ENCODE measurements at regions not wholly inside any gene's neighbourhood (a gene's known extent, or its start where the extent isn't known, plus 50 kb on each side); places are given as distances from the start of the nearest gene placed in this dataset.
A peak's percentile ranks its signal among the peaks of the same experiment; 100 is the strongest.

- TF ChIP-seq POLR2A (IDR thresholded peaks at IDR 0.05) (no peak), CTCF (IDR thresholded peaks at IDR 0.05) (no peak)
- 36 to 58% methylated on average over 1 of the region's 1 CpG for WGBS, 2 donors
- Histone ChIP-seq H3K27me3 (no peaks in the 10 kb centered on the region), H3K4me3 (no peak overlapping the region), H3K36me3 (ENCODE audit: low read depth, missing control alignments) (no peaks in the 10 kb centered on the region), H3K27ac (no peak overlapping the region), H3K9me3 (no peaks in the 10 kb centered on the region), H3K4me1 (peaks cover 4% of the 10 kb centered on the region)
- no peak for DNase-seq
- intact Hi-C loops (cut with DNase I; ENCODE audit: low total_unique reads): no loop called here
Observed at GRCh38 chr6:81455641-81456040, 296.8 kb downstream of the TENT5A start.

- DNase-seq: peak; percentile 28
- H3K4me1 ChIP-seq: peaks cover 12% of the 10 kb centered on the region
- H3K27me3 ChIP-seq: no peaks in the 10 kb centered on the region
- H3K9me3 ChIP-seq: no peaks in the 10 kb centered on the region
- H3K36me3 ChIP-seq (ENCODE audit: low read depth, missing control alignments): no peaks in the 10 kb centered on the region
- no peak for TF ChIP-seq POLR2A (IDR thresholded peaks at IDR 0.05)
- TF ChIP-seq CTCF (IDR thresholded peaks at IDR 0.05): no peak
- intact Hi-C loops (cut with DNase I; ENCODE audit: low total_unique reads): no loop called here
- WGBS, 2 donors: 51 to 57% methylated on average over 2 of the region's 2 CpGs
- H3K4me3 ChIP-seq: no peak overlapping the region
- peak overlapping the region in 1 of 2 donors; percentile 59 for H3K27ac ChIP-seq
Observed at GRCh38 chr6:81451787-81452186, 300.7 kb downstream of the TENT5A start.

- intact Hi-C loops (cut with DNase I; ENCODE audit: low total_unique reads): no loop called here
- Histone ChIP-seq H3K36me3 (ENCODE audit: low read depth, missing control alignments) (no peaks in the 10 kb centered on the region), H3K4me3 (no peak overlapping the region), H3K27me3 (no peaks in the 10 kb centered on the region), H3K27ac (peak overlapping the region; percentile 25 to 59), H3K4me1 (peaks cover 12% of the 10 kb centered on the region), H3K9me3 (no peaks in the 10 kb centered on the region)
- no peak for DNase-seq
- TF ChIP-seq CTCF (IDR thresholded peaks at IDR 0.05) (no peak), POLR2A (IDR thresholded peaks at IDR 0.05) (no peak)
- WGBS, 2 donors: 51 to 66% methylated on average over 2 of the region's 2 CpGs
Observed at GRCh38 chr6:81450180-81450579, 302.3 kb downstream of the TENT5A start.

- H3K4me3 ChIP-seq: no peak overlapping the region
- TF ChIP-seq POLR2A (IDR thresholded peaks at IDR 0.05) (no peak), CTCF (IDR thresholded peaks at IDR 0.05) (no peak)
- intact Hi-C loops (cut with DNase I; ENCODE audit: low total_unique reads): no loop called here
- no peak for DNase-seq
- H3K27me3 ChIP-seq: no peaks in the 10 kb centered on the region
- H3K4me1 ChIP-seq: peaks cover 12% of the 10 kb centered on the region
- peak overlapping the region in 1 of 2 donors; percentile 0 for H3K27ac ChIP-seq
- H3K36me3 ChIP-seq (ENCODE audit: low read depth, missing control alignments): no peaks in the 10 kb centered on the region
- WGBS, 2 donors: 27 to 38% methylated on average over 1 of the region's 1 CpG
- H3K9me3 ChIP-seq: no peaks in the 10 kb centered on the region
Observed at GRCh38 chr6:81446509-81446908, 306.0 kb downstream of the TENT5A start.

- intact Hi-C loops (cut with DNase I; ENCODE audit: low total_unique reads): no loop called here
Observed at GRCh38 chr6:81439417-81439816, 313.1 kb downstream of the TENT5A start.

More at GRCh38 chr6:81439417-81439816, 313.1 kb downstream of the TENT5A start:
- no peak for DNase-seq
- H3K4me1 ChIP-seq: no peaks in the 10 kb centered on the region
- H3K4me3 ChIP-seq: no peak overlapping the region
- 77% methylated on average over 2 of the region's 2 CpGs for WGBS, 2 donors
- no peaks in the 10 kb centered on the region for H3K36me3 ChIP-seq (ENCODE audit: low read depth, missing control alignments)
- TF ChIP-seq POLR2A (IDR thresholded peaks at IDR 0.05) (no peak), CTCF (IDR thresholded peaks at IDR 0.05) (no peak)
- no peaks in the 10 kb centered on the region for H3K9me3 ChIP-seq
- no peaks in the 10 kb centered on the region for H3K27me3 ChIP-seq
- no peak overlapping the region for H3K27ac ChIP-seq

Data from testis (tissue), 2 donors.